T-helper 22 cell (primary cell): ENCODE measurements at regions not wholly inside any gene's neighbourhood (a gene's known extent, or its start where the extent isn't known, plus 50 kb on each side); places are given as distances from the start of the nearest gene placed in this dataset.

Experiments used
- DNase-seq: peaks from one replicate; pipeline ENCODE4 v3.0.0-alpha.2; 2020; ENCODE audit warnings: low read depth

GRCh38 chr14:30299915-30300314, 259.0 kb upstream of the G2E3 start:
- no peak for DNase-seq

- DNase-seq: no peak
Observed at GRCh38 chr14:30303350-30303749, 255.6 kb upstream of the G2E3 start.

GRCh38 chr14:30305346-30305745, 253.6 kb upstream of the G2E3 start:
- no peak for DNase-seq

GRCh38 chr14:30309405-30309804, 249.6 kb upstream of the G2E3 start:
- DNase-seq: no peak

GRCh38 chr14:30312214-30312613, 246.7 kb upstream of the G2E3 start:
- DNase-seq: no peak

GRCh38 chr14:30317729-30318128, 241.2 kb upstream of the G2E3 start:
- no peak for DNase-seq

- DNase-seq: no peak
Observed at GRCh38 chr14:30322819-30323218, 236.1 kb upstream of the G2E3 start.

GRCh38 chr14:30330033-30330432, 228.9 kb upstream of the G2E3 start:
- DNase-seq: no peak

- no peak for DNase-seq
Observed at GRCh38 chr14:30330445-30330844, 228.5 kb upstream of the G2E3 start.

- DNase-seq: no peak
Observed at GRCh38 chr14:30331030-30331429, 227.9 kb upstream of the G2E3 start.

- no peak for DNase-seq
Observed at GRCh38 chr14:30332374-30332773, 226.6 kb upstream of the G2E3 start.

- DNase-seq: no peak
Observed at GRCh38 chr14:30333934-30334333, 225.0 kb upstream of the G2E3 start.

GRCh38 chr14:30337456-30337855, 221.5 kb upstream of the G2E3 start:
- DNase-seq: no peak

GRCh38 chr14:30339311-30339901, 219.6 kb upstream of the G2E3 start:
- no peak for DNase-seq

- DNase-seq: no peak
Observed at GRCh38 chr14:30340495-30340894, 218.5 kb upstream of the G2E3 start.

GRCh38 chr14:30345511-30345910, 213.4 kb upstream of the G2E3 start:
- DNase-seq: no peak

- DNase-seq: no peak
Observed at GRCh38 chr14:30348445-30348844, 210.5 kb upstream of the G2E3 start.

GRCh38 chr14:30349520-30349919, 209.4 kb upstream of the G2E3 start:
- no peak for DNase-seq

- DNase-seq: no peak
Observed at GRCh38 chr14:30354439-30354838, 204.5 kb upstream of the G2E3 start.

GRCh38 chr14:30355431-30355913, 203.5 kb upstream of the G2E3 start:
- no peak for DNase-seq

GRCh38 chr14:30356438-30357202, 202.3 kb upstream of the G2E3 start:
- no peak for DNase-seq

GRCh38 chr14:30357791-30358190, 201.2 kb upstream of the G2E3 start:
- DNase-seq: no peak

- no peak for DNase-seq
Observed at GRCh38 chr14:30362369-30363218, 196.4 kb upstream of the G2E3 start.
